HL-60 (cell line): ENCODE measurements at regions not wholly inside any gene's neighbourhood (a gene's known extent, or its start where the extent isn't known, plus 50 kb on each side); places are given as distances from the start of the nearest gene placed in this dataset.
"Not testable (repeated sequence)": the region's sequence is repeated elsewhere in the genome, so short reads cannot be mapped to it uniquely, and the experiment has no call there.

Experiments used
- GABPA ChIP-seq: IDR thresholded peaks from 2 replicates; pipeline ENCODE4 v1.6.1; 2012; ENCODE audit warnings: low read depth
- POLR2AphosphoS5 ChIP-seq: IDR thresholded peaks from 2 replicates; pipeline ENCODE4 v1.6.1; 2012; ENCODE audit warnings: low read depth
- TF ChIP-seq, protein P1 (sequence below): IDR thresholded peaks from one replicate; pipeline ENCODE4 v1.5.1; 2011; ENCODE audit warnings: low read length, control low read depth, inconsistent platforms; ENCODE audit not compliant: insufficient read depth

DNA sequence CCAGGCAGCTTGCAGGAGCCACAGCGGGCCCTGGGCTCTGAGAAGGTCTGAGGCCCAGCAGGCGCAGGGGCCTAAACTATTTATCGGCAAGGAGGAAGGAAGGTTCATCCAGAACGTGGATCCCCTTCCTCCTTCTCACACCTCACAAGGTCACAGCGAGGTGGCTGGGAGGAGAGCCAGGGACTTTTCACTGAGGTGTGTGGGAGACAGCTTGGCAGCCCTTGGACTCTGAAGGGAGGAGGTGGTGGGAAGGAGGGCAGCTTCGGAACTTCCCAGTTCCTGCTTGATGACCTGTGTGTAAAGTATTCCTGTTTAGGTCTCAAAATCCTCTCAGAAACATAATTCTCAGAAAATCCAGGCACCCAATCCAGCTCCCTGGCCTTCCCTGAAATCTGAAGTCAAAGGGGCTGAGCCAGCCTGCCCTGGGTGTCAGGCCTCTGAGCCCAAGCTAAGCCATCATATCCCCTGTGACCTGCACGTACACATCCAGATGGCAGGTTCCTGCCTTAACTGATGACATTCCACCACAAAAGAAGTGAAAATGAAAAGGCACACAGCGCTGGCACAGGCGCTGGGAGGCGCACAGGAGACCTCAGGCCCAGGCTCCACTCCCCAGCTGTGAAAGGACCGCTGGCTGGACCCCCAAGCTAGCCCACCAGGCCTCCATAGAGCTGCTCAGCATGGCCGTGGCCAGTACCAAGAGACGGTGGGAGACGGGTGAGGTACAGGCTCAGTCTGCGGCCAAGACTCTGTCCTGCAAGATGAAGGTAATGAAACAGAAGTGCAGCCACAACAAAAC, 269.4 kb upstream of the FRG2C start:
- TF ChIP-seq, protein P1, sequence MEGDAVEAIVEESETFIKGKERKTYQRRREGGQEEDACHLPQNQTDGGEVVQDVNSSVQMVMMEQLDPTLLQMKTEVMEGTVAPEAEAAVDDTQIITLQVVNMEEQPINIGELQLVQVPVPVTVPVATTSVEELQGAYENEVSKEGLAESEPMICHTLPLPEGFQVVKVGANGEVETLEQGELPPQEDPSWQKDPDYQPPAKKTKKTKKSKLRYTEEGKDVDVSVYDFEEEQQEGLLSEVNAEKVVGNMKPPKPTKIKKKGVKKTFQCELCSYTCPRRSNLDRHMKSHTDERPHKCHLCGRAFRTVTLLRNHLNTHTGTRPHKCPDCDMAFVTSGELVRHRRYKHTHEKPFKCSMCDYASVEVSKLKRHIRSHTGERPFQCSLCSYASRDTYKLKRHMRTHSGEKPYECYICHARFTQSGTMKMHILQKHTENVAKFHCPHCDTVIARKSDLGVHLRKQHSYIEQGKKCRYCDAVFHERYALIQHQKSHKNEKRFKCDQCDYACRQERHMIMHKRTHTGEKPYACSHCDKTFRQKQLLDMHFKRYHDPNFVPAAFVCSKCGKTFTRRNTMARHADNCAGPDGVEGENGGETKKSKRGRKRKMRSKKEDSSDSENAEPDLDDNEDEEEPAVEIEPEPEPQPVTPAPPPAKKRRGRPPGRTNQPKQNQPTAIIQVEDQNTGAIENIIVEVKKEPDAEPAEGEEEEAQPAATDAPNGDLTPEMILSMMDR: not testable (repeated sequence)
- TF ChIP-seq GABPA, POLR2AphosphoS5: not testable (repeated sequence)
